GM19463 (cell line): ENCODE measurements at regions not wholly inside any gene's neighbourhood (a gene's known extent, or its start where the extent isn't known, plus 50 kb on each side); places are given as distances from the start of the nearest gene placed in this dataset.

Source experiments
- ATAC-seq: cut with Tn5 transposase; IDR thresholded peaks from one replicate; pipeline ENCODE4 v1.9.1; 2021; ENCODE audit warnings: mild to moderate bottlenecking, moderate library complexity; ENCODE audit not compliant: unreplicated experiment

DNA sequence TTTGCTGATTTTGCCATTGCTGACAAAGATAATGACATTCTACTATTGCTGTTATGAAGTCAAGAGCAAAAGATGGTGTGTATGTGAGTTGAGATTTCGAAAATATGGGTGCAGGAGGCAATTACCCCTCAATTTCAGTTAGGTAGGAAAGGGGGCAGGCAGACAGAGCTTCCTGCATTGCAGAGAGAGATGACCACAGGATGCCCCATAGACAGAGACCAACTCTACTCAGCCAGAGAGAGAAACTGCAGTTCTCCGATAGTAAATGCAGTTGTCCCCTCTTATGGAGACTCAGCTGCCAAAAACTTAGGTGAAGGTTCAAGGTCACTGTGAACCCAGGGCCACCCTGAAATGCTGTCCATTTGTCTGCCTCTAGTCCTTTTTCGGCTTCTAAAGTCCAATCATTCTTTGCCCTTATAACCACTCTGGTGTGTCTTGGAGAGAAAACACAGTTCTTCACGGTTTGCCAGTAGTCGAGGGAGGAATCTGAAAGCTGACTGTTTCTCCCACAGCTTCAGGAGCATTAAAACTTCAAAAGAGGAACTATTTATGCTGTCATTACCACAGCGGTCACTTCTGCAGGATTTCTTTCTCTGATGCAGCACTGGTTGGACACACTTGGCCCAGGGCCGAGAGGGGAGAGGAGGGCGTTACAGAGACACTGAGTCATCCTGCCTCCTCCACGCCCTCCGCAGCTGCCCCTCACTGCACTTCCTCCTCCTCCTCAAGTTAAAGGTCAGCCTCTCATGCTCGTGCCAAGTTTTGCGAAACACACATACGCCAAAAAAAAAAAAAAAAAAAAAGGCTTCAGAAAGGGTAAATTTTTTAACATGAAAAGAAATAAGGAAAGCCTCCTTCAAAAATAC lies 264.3 kb downstream of the FOXO1 start:
- peak; percentile 99 for ATAC-seq

DNA sequence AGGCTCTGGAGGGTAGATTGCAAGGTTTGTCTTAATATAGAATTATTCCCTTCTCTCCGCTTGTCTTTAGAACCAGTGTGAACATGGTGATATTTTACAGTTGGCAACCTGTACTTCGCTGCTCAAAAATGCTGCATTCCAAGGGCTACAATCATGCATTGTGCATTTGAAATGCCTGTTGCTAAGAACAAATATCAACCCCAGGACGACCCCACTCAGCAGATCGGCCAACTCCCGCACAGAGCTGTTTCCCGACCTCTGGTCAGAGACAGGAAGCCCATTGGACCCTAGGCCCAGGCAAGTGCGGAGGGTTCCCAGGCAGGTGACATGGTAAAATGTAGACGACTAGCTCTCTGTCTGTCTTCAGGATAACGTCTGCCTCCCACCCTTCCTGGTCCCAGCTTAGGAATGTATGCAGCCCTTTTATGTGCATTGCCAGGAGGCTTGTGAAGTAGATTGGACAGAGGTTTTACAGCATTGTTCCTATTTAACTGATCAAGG lies 263.5 kb downstream of the FOXO1 start:
- no peak for ATAC-seq

DNA sequence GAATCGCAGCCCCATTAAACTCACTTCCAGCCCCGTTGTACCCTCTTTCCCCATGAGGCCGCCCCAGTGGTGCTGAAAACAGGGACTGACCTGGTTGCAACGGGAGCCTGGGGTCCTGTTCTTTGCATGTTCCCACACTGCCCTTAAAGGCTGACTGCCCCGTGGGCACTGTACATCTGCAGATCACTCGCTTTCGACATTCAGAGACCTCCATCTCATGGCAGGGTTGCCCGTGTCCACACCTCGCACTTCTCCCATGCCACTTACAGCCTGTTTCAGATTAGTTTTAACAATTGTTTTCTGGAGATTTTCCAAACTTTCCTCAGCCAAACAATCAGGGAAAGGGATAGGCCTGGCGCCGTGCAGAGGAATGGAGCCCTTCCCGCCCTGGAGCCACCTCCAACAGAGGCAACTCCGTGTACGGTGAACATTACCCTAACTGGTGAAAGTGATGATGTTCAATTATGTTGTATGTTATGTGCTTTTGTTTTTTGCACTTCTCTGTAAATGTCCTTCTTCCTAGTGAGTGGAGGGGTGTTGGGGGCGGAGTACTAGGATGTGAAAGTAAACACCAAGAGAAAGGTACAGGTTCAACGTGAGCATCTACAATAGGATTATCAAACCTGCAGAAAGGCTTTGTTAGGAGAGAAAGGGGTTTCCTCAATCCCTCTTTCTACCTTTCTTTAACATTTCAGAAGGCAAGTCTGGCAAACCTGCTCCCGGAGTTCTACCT lies 262.8 kb downstream of the FOXO1 start:
- no peak for ATAC-seq

DNA sequence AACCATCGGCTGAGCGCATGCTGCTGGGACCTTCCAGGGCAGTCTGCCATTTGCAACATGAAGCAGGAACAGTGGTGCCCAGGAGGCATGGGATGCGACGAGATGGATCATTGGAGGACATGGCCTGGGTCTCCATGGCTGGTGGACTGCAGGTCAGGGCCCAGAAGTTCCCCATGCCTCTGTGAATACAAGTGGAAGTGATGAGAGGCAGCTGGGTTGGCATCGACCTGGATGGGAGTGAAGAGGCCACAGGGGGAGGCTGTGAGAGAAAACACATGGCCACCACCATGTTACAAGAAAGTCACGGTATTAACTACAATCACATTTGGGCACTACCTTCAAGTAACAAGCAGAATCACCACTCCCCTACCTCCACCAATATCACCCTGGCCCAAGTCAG lies 262.0 kb downstream of the FOXO1 start:
- ATAC-seq = no peak

DNA sequence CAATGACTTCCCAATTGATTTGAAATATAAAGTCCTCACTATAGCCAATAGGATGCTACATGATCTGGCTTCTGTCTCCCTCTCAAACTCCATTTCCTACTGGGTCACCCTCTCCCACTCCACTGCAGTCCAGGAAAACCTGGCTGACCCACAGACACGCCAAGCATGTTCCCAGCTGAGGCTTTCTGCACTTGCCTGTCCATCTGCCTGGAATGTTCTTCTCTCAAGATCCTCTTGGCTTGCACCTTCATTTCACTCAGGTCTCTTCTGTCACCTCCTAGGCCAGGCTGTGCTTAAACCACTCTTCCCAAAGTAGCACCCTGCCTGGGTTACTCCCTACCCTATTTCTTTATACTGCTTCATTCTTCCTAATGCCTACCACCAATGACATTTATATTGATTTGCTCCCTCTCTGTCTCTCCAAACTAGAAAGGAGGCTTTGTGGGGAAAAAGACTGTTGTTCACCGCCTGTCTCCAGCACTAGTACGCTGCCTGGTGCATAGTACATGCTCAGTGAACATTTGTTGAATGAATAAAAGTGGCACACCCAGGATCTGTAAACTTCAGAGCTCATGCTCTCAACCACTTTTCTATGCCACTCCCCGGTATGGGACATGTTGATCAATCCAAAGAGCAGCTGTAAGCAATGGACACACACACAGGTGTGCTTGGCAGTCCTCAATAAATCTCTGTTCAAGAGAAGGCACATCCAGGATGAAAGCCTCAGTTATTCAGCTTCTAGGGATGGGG lies 261.3 kb downstream of the FOXO1 start:
- ATAC-seq = no peak

DNA sequence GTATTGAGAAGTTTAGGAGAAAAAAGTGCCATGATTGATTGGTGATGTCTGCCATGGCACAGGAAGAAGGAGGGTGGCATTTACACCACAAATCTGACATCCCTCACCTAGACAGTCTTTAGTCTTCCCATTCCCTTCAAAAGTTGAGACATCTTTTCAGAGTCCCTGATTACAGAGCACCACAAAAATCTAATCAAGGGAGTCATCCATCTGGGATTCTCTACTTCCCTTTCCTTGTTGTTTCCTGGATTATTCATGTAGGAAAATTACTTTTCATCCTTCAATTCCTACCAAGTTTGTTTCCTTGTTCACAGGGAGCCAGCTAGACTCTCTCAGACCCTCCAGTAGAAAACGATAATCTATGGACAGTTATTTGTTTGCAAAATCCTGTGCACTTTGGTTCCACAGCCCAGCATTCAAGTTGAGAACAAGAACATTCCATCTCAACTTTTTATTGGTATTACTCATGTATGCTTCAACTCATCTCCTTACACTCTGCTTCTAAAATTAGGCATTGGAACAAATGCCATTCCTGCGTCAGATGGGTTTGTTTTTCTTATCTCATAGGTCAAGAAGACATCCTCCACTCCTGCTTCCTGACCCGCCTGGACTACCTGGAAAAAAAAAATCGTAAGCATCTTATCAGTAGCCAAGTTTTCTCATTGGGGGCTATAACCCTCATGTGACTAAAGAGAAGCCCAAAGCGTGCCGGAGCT lies 259.9 kb downstream of the FOXO1 start:
- no peak for ATAC-seq

DNA sequence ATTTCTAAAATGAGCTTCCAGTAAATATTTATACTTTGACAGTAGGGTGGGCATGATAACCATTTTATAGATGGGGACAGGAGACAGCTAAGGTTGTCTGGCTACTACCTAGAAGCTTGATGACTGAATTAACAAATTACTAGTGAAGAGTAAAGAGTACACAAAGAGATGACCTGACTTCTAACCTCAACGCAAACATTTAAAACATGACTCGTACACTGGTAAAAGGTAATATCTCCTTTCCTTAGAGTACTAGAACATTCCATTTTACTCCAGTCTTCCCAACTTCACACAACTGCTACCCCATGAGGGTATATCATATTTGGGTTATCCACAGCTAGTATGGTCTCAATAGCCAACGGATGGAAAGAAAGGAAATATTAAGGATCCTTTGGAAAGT lies 258.9 kb downstream of the FOXO1 start:
- ATAC-seq = no peak

DNA sequence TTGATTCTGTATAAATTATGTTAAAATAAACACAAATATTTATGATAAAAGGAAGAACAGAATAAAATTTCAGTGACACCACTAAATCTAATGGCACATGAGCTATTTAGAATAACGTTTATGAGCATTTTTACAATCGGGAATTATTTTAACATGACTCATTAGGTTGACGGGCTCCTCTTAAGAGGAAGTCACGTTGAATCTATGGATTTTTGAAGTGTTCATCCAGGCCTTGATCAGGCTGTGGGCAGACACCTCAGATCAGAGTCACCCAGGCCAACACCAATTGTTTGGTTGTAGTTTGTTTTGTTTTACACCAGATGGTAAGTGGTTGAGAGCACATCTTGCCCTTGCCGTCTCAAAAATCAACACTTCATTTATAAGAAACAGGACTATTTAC lies 257.8 kb downstream of the FOXO1 start:
- ATAC-seq = no peak

DNA sequence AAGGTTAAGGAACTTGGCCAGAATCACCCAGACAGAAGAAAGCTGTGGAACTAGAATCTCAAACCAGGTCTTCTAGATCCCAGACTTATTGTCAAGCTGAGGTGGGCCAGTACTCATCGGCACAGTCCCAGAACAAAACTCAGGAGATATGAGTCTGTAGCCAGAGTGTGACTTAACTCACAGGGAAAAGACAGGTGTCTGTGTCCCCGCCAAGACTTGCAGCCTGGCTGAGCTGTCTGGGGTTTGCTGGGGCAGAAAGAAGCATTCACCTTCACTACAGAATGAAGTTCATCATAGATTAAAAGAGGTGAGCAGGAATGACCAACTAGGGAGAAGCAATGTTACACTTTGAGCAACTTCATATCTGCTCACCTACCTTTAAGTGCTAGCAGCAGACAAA lies 257.2 kb downstream of the FOXO1 start:
- no peak for ATAC-seq

DNA sequence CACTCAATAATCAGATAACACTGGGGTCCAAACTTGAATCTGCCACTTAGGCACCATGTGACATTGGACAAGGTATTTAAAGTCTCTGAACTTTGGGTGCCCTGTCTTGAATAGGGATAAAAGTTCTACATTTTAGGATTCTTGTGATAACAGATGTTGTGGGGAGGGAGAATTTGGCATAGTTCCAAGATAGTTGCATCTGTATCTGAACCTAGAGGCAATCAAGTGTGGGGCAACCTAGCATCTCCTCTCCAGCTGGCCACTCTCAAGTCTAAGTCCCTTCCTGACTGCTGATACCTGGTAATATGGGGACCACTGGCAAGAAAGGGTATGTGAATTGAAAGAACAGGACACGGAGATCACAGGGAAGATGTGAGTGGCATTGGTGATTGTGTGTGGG lies 256.1 kb downstream of the FOXO1 start:
- no peak for ATAC-seq

DNA sequence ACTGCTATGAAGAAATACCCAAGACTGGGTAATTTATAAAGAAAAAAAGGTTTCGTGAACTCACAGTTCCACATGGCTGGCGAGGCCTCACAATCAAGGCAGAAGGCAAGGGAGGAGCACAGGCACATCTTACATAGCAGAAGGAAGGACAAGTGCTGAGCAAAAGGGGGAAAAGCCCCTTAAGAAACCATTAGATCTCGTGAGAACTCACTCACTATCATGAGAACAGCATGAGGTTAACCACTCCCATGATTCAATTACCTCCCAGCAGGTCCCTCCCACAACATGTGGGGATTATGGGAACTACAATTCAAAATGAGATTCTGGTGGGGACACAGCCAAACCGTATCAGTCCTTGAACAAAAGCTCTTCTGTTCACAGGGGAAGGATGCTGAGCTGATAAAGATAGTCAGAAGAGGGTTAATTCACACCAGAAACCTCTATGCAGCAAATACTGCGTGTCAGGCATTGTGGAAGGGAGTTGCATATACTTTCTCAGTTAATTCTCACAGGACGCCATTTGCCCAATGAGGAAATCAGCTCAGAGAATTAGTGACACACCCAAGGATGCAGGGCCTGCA lies 246.2 kb downstream of the FOXO1 start:
- ATAC-seq = no peak

DNA sequence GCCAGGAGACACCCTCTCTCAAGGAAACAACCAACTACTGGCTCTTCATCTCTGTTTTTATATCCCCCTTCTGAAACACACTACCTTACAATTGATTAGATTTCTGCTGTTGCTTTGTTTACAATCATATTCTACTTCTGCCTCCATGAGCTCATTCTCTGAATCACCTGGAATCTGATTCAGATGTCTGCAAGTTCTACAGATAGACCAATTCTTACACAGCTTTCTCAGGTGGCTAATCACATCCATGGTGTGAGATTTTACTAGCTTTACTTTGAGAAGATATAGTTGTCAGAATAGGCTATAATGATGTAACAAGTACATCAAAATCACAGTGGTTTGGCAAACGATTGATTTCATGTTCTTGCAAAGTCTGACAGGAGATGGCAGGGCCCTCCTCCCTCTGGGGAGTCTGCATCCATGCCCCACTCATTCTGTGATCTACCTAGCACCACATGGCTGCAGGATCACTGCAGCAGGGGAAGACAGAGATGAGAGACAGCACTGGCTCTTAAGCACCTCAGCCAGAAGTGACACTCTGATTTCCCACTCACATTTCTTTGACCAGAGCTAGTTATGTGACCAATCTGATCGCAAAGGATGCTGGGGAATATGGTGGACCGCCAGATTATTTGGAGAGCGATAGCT lies 243.7 kb downstream of the FOXO1 start:
- ATAC-seq = no peak

DNA sequence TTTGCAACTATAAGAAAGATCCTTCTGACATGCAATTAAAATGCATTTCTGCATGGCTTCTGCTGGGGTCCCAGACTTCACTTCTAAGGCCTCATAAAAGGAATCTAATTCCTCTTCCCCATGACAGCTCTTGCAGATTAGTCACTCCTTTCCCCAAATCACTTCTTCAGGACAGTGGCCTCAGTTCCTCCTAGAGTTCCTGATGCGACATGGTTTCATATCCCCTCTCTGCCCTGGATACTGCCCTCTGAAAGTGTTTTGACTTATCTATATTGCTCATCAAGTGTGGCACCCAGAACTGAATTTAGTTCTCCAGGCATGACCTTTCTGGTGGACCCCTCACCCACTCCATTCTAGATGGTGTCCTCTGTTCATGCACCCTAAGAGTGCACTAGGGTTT lies 238.1 kb downstream of the FOXO1 start:
- ATAC-seq = no peak

DNA sequence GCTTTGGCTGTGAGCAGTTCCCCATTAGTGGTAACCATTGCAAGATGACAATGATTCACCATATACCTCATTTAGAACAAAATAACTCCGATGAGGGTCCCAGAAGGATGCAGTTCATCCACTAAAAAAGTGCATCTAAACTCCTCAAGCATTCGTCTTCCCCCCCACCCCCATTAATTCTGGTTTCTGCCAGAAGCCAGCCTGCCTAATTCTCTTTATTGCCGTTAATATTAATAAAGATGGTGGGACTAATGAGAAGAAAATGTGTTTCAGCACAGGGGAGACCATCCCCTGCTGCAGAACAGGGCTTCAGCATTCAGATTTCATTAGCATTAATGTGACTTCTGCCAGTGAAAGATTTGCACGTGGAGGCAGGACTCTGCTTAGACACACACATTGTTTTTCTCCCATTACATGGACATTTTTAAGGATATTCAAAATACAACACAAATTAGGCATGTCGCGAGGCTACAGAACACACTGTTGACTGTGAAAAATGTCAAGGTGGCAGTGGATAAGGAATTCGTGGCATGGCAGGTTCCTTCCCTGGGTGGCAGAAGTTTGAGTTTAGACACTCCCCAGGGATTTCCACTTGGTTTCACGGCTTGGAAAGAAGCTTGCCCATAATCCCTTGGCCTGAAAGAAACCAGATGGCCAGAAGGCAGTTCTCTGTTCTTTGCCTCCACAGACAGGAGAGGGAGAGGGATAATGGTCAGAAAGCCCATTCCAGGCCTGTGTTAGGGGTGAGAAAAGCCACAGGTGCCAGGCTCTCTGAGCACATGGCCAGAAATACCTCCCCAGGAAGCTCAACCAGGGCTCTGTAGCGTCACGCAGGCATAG lies 236.5 kb downstream of the FOXO1 start:
- ATAC-seq = no peak

DNA sequence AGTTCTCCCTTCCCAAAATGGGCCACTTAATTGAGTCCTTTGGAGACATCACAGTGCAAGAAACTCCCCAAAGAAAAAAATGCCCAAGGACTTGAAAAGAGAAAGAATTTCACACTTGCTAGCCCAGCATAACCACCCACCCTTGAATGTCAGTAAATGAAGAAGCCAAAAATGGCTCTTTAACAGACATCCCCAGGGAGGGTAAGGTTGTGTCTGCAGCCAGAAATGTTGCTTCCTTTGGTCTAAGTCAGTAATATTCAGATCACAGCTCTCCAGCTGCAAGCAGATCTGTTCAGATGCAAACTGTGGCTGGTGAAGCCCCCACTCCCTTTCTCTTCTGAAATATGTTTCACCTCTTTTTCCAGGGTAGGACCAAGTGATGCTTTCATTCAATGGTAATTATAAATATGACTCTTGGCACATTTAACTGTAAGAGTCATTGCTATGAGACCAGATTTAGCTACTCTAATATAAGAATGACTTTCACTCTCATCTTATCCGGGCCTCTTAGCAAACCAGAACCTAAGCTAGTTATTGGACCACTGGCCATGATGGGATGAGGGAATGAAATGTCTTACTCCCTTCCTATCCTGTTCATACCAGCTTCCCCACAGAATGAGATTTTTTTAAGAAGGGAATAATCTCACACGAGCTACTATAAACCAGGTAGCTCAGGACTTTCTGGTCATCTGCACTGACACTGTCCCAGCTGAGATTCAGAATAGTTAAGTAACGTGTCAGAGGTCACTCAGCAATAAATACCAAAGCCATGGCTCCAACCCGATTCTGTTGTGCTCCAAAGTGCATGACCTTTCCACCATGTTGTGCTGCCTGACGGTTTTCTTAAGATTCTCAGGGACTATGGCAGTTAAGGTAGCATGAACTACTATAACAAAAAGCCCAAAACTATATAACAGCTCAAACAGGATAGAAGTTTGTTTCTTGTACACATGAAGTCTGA lies 234.1 kb downstream of the FOXO1 start:
- peak; percentile 69 for ATAC-seq

DNA sequence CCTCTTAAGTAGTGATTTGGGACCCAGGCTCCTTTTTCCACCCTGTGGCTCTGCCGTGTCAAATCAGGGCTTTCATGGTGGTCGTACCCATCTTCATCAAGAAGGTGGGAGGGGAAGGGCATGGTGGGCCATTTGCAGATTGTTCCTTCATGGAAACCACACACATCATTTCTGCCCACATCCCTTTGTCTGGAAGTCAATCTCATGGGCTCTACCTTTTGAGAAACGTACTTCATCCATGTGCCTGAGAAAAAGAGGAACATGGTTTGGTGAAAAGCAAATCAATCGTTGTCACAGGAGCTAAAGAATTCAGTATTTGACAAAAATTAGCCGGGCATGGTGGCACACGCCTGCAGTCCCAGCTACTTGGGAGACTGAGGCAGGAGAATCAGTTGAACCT lies 233.4 kb downstream of the FOXO1 start:
- no peak for ATAC-seq

DNA sequence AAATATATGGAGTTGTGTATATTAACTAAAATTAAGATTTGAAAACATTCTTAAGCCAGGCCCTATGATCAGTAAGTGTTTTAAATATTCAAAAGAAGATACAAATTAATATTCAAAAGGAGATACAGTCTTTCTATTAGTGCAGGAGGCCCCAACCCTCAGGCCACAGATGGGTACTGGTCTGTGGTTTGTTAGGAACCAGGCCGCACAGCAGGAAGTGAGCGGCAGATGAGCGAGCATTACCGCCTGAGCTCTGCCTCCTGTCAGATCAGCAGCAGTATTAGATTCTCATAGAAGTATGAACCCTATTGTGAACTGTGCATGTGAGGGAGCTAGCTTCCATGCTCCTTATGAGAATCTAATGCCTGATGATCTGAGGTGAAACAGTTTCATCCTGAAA lies 232.9 kb downstream of the FOXO1 start:
- peak; percentile 43 for ATAC-seq
